ENCODE measurements at regions not wholly inside any gene's neighbourhood (a gene's known extent, or its start where the extent isn't known, plus 50 kb on each side); places are given as distances from the start of the nearest gene placed in this dataset.

- TF ChIP-seq, protein P1, sequence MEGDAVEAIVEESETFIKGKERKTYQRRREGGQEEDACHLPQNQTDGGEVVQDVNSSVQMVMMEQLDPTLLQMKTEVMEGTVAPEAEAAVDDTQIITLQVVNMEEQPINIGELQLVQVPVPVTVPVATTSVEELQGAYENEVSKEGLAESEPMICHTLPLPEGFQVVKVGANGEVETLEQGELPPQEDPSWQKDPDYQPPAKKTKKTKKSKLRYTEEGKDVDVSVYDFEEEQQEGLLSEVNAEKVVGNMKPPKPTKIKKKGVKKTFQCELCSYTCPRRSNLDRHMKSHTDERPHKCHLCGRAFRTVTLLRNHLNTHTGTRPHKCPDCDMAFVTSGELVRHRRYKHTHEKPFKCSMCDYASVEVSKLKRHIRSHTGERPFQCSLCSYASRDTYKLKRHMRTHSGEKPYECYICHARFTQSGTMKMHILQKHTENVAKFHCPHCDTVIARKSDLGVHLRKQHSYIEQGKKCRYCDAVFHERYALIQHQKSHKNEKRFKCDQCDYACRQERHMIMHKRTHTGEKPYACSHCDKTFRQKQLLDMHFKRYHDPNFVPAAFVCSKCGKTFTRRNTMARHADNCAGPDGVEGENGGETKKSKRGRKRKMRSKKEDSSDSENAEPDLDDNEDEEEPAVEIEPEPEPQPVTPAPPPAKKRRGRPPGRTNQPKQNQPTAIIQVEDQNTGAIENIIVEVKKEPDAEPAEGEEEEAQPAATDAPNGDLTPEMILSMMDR (IDR thresholded peaks at IDR 0.05), result no peak
- TF ChIP-seq ZNF317 (CRISPR knock-in tag; IDR thresholded peaks at IDR 0.05; ENCODE audit: borderline replicate concordance, low read depth), result no peak
- TF ChIP-seq MYBL2 (CRISPR knock-in tag; IDR thresholded peaks at IDR 0.05), result no peak
- TF ChIP-seq, protein P2, sequence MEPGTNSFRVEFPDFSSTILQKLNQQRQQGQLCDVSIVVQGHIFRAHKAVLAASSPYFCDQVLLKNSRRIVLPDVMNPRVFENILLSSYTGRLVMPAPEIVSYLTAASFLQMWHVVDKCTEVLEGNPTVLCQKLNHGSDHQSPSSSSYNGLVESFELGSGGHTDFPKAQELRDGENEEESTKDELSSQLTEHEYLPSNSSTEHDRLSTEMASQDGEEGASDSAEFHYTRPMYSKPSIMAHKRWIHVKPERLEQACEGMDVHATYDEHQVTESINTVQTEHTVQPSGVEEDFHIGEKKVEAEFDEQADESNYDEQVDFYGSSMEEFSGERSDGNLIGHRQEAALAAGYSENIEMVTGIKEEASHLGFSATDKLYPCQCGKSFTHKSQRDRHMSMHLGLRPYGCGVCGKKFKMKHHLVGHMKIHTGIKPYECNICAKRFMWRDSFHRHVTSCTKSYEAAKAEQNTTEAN (CRISPR knock-in tag; IDR thresholded peaks at IDR 0.05), result no peak
- TF ChIP-seq, protein P3, sequence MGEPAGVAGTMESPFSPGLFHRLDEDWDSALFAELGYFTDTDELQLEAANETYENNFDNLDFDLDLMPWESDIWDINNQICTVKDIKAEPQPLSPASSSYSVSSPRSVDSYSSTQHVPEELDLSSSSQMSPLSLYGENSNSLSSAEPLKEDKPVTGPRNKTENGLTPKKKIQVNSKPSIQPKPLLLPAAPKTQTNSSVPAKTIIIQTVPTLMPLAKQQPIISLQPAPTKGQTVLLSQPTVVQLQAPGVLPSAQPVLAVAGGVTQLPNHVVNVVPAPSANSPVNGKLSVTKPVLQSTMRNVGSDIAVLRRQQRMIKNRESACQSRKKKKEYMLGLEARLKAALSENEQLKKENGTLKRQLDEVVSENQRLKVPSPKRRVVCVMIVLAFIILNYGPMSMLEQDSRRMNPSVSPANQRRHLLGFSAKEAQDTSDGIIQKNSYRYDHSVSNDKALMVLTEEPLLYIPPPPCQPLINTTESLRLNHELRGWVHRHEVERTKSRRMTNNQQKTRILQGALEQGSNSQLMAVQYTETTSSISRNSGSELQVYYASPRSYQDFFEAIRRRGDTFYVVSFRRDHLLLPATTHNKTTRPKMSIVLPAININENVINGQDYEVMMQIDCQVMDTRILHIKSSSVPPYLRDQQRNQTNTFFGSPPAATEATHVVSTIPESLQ (CRISPR knock-in tag; IDR thresholded peaks at IDR 0.05), result no peak
- no peak for TF ChIP-seq CBFB (CRISPR knock-in tag; IDR thresholded peaks at IDR 0.05; ENCODE audit: low read depth)
- TF ChIP-seq PREB (CRISPR knock-in tag; IDR thresholded peaks at IDR 0.05; ENCODE audit: borderline replicate concordance), result no peak
- no peak for TF ChIP-seq TEAD4 (CRISPR knock-in tag; IDR thresholded peaks at IDR 0.05)
- TF ChIP-seq KAT7 (CRISPR knock-in tag; IDR thresholded peaks at IDR 0.05; ENCODE audit: borderline replicate concordance), result no peak
Observed at GRCh38 chr17:31604936-31605335, 213.5 kb downstream of the RAB11FIP4 start.

Data from WTC11 (cell line).